HCT116 (cell line): ENCODE measurements at regions not wholly inside any gene's neighbourhood (a gene's known extent, or its start where the extent isn't known, plus 50 kb on each side); places are given as distances from the start of the nearest gene placed in this dataset.

Source experiments
- ATAC-seq: fragments of 200-7000 bp; cut with Tn5 transposase; 2 replicates; pipeline ENCODE4 v1.9.1; 2020; ENCODE audit warnings: mild to moderate bottlenecking, moderate library complexity
- BruUV-seq: library from RNA; stranded (reverse); fragments of 400-500 nt; replicated peaks from 2 replicates; lab custom pipeline; 2021; lab: Mats Ljungman, UMichigan
- CTCF ChIA-PET: fragments of 300-600 bp; sonication (Branson Sonifier 250); formaldehyde crosslinking; loops from one replicate; lab custom pipeline; 2021; ENCODE audit warnings: antibody characterized with exemption; lab: Charles Lee
- POLR2A ChIA-PET: fragments of 300-600, 350-600 bp; sonication (Branson Sonifier 250); formaldehyde crosslinking; loops from one replicate; lab custom pipeline; 2021; ENCODE audit warnings: antibody characterized with exemption; lab: Charles Lee
- RAD21 ChIA-PET, 2 experiments: fragments of 300-600 bp; sonication (Branson Sonifier 250); formaldehyde crosslinking; loops; one replicate each; lab custom pipeline; 2023; ENCODE audit warnings: low total read pairs in 2 of 2; ENCODE audit not compliant: uncharacterized antibody in 2 of 2, unreplicated experiment in 2 of 2, low non-redundant PET in 1 of 2; lab: Charles Lee
- DNase-seq: peaks from one replicate; pipeline ENCODE4 v3.0.0-alpha.2; 2010; ENCODE audit warnings: low read depth, low spot score
- H2AFZ ChIP-seq: fragments of 200-600 bp; shearing (Covaris generic), sonication (generic); 2 replicates; pipeline ENCODE4 v1.6.1; 2017; ENCODE audit warnings: low read depth, mixed run types, mixed read lengths, antibody characterized with exemption, low read length; ENCODE audit not compliant: poor library complexity, severe bottlenecking
- H3K27ac ChIP-seq: 2 replicates; pipeline ENCODE4 v1.5.1; 2012; ENCODE audit warnings: low read depth, low read length
- H3K27me3 ChIP-seq: fragments of 200-600 bp; sonication (generic); 2 replicates; pipeline ENCODE4 v1.6.1; 2016; ENCODE audit warnings: mixed run types, low read length, mixed read lengths; ENCODE audit not compliant: insufficient read depth
- H3K36me3 ChIP-seq, 2 experiments: fragments of 200-500 bp in 1 of 2; fragments of 200-600 bp in 1 of 2; sonication (Bioruptor generic) in 1 of 2; sonication (generic) in 1 of 2; 2 replicates each; pipeline versions ENCODE4 v1.5.1 to v1.6.1; 2014 to 2016; ENCODE audit warnings: low read length in 2 of 2, inconsistent platforms in 1 of 2, mixed read lengths in 1 of 2, mixed run types in 1 of 2; ENCODE audit not compliant: insufficient read depth in 2 of 2, control insufficient read depth in 1 of 2
- H3K4me1 ChIP-seq, 2 experiments: fragments of 200-600 bp in 1 of 2; sonication (generic) in 1 of 2; 2 replicates each; pipeline versions ENCODE4 v1.5.1 to v1.6.1; 2012 to 2017; ENCODE audit warnings: low read length in 2 of 2, inconsistent platforms in 1 of 2, mild to moderate bottlenecking in 1 of 2, mixed read lengths in 1 of 2, mixed run types in 1 of 2, moderate library complexity in 1 of 2; ENCODE audit not compliant: insufficient read depth in 2 of 2, control insufficient read depth in 1 of 2
- H3K4me2 ChIP-seq: fragments of 200-600 bp; sonication (generic); 2 replicates; pipeline ENCODE4 v1.6.1; 2017; ENCODE audit warnings: mixed run types, low read length, mixed read lengths
- H3K4me3 ChIP-seq, 2 experiments: fragments of 200-600 bp in 1 of 2; sonication (generic) in 1 of 2; replicated peaks in 1 of 2; 2 replicates each; pipeline ENCODE4 v1.5.1; 2011 to 2016; ENCODE audit warnings: low read length in 2 of 2, control low read depth in 1 of 2, low read depth in 1 of 2, mild to moderate bottlenecking in 1 of 2, mixed read lengths in 1 of 2, mixed run types in 1 of 2
- H3K79me2 ChIP-seq: fragments of 200-600 bp; sonication (generic); 2 replicates; pipeline ENCODE4 v1.6.1; 2017; ENCODE audit warnings: mild to moderate bottlenecking, mixed run types, low read length, moderate library complexity, mixed read lengths; ENCODE audit not compliant: insufficient read depth
- H3K9ac ChIP-seq: fragments of 200-600 bp; sonication (generic); 2 replicates; pipeline ENCODE4 v1.6.1; 2016; ENCODE audit warnings: low read length, mixed read lengths
- H3K9me2 ChIP-seq: fragments of 200-600 bp; sonication (generic), shearing (Covaris generic); 2 replicates; pipeline ENCODE4 v1.6.1; 2017; ENCODE audit warnings: mixed run types, mild to moderate bottlenecking, moderate library complexity; ENCODE audit not compliant: insufficient read depth
- H3K9me3 ChIP-seq, 2 experiments: fragments of 200-500 bp in 1 of 2; fragments of 200-600 bp in 1 of 2; sonication (Bioruptor generic) in 1 of 2; sonication (generic) in 1 of 2; 2 replicates each; pipeline ENCODE4 v1.6.1; 2014 to 2017; ENCODE audit warnings: low read length in 2 of 2, mixed read lengths in 2 of 2, inconsistent platforms in 1 of 2, low read depth in 1 of 2, mild to moderate bottlenecking in 1 of 2, mixed run types in 1 of 2, moderate library complexity in 1 of 2; ENCODE audit not compliant: control insufficient read depth in 1 of 2, insufficient read depth in 1 of 2
- H4K20me1 ChIP-seq: fragments of 200-600 bp; sonication (generic), shearing (Covaris generic); 2 replicates; pipeline ENCODE4 v1.6.1; 2017; ENCODE audit warnings: mixed run types, mild to moderate bottlenecking, moderate library complexity; ENCODE audit not compliant: insufficient read depth
- CBX3 ChIP-seq: IDR thresholded peaks from 2 replicates; pipeline ENCODE4 v1.6.1; 2012; ENCODE audit warnings: low read depth
- CEBPB ChIP-seq: IDR thresholded peaks from 2 replicates; pipeline ENCODE4 v1.6.1; 2012; ENCODE audit warnings: low read depth
- EZH2phosphoT487 ChIP-seq: fragments of 200-600 bp; IDR thresholded peaks from 2 replicates; pipeline ENCODE4 v1.6.1; 2018; ENCODE audit warnings: antibody characterized with exemption, borderline replicate concordance
- POLR2AphosphoS5 ChIP-seq: IDR thresholded peaks from 2 replicates; pipeline ENCODE4 v1.6.1; 2011; ENCODE audit warnings: mild to moderate bottlenecking, low read depth, low read length, moderate library complexity
- TCF7L2 ChIP-seq: IDR thresholded peaks from 2 replicates; pipeline ENCODE4 v1.7.0; 2011; ENCODE audit warnings: borderline replicate concordance, inconsistent platforms; ENCODE audit not compliant: insufficient read depth, insufficient read length; ENCODE audit errors: extremely low read depth
- intact Hi-C: fragments of 100-400 bp; cut with micrococcal nuclease; formaldehyde crosslinking; loops from 2 replicates; pipeline ENCODE4 v1.10.0; 2022

DNA sequence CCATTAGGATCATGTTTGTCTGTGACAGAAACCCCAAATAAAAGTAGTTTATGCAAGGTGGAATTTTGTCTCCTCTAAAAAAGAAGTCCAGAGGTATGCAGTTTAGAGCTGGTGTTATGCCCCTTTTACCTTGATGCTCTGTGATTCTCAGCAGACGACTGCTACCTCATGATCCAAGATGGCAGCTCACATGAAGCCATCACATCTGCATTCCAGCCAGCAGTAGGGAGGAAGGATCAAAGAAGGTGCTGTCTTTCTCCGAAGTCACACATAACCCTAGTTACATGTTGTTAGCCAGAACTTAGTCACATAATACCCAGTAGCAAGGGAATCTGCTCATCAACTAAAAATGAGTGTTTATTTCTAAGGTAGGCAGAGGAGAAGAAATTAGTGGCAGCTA lies 135.7 kb upstream of the HS3ST2 start:
- Histone ChIP-seq H3K27me3 (peaks cover 47% of the 10 kb centered on the region), H3K36me3 (no peaks in the 10 kb centered on the region), H3K79me2 (no peaks in the 10 kb centered on the region), H3K9ac (no peak overlapping the region), H3K4me1 (no peaks in the 10 kb centered on the region), H3K27ac (no peak overlapping the region), H3K4me2 (no peak overlapping the region), H3K9me3 (no peaks in the 10 kb centered on the region), H3K9me2 (no peaks in the 10 kb centered on the region), H2AFZ (no peak overlapping the region), H3K4me3 (no peak overlapping the region), H4K20me1 (no peaks in the 10 kb centered on the region)
- no TSS peak for BruUV-seq
- DNase-seq = no peak
- RAD21 ChIA-PET = no interaction called here
- TF ChIP-seq CBX3 (no peak), CEBPB (no peak), TCF7L2 (peak; percentile 31)
- CTCF ChIA-PET = no interaction called here
- ATAC-seq = no peak
- POLR2A ChIA-PET = no interaction called here
- intact Hi-C loops = loop anchor here (5.0 kb wide), 2 partner anchors 356 to 1826 kb away; no protein-coding TSS in a partner anchor

GRCh38 chr16:22681554-22682291 lies 132.2 kb upstream of the HS3ST2 start:
- TF ChIP-seq CEBPB = no peak
- TF ChIP-seq POLR2AphosphoS5 = no peak
- no peak for TF ChIP-seq EZH2phosphoT487
- Histone ChIP-seq H3K27ac (no peak overlapping the region), H3K9me2 (no peaks in the 10 kb centered on the region), H3K79me2 (no peaks in the 10 kb centered on the region), H2AFZ (no peak overlapping the region), H3K4me1 (no peaks in the 10 kb centered on the region), H3K9me3 (no peaks in the 10 kb centered on the region), H3K27me3 (peaks cover 32% of the 10 kb centered on the region), H3K9ac (no peak overlapping the region), H3K36me3 (no peaks in the 10 kb centered on the region), H4K20me1 (no peaks in the 10 kb centered on the region), H3K4me2 (no peak overlapping the region), H3K4me3 (no peak overlapping the region)
- ChIA-PET RAD21 (no interaction called here), POLR2A (no interaction called here), CTCF (no interaction called here)
- ATAC-seq (no peak), DNase-seq (no peak)
- BruUV-seq = no TSS peak
- intact Hi-C loops = no loop called here
